ENCODE measurements at regions not wholly inside any gene's neighbourhood (a gene's known extent, or its start where the extent isn't known, plus 50 kb on each side); places are given as distances from the start of the nearest gene placed in this dataset.

GRCh38 chr14:100381395-100382105 is 58.4 kb downstream of the SLC25A47 start:
- in situ Hi-C loops (cut with MboI; ENCODE audit: low pct_unique_long_range_greater_than_20kb in 2 of 9, low sequenced_read_pairs in 9 of 9, unreplicated experiment in 9 of 9) = loop anchor here in 3 of 9 experiments (10.0 to 25.0 kb wide), 2 partner anchors 263 to 1256 kb away; no protein-coding TSS in a partner anchor
- Histone ChIP-seq H3K4me1 (replicated peaks in 1 of 2) (peaks cover 37 to 43% of the 10 kb centered on the region in 2 donors), H3K27ac (no peak overlapping the region), H3K4me3 (no peak overlapping the region)
- no peak for ATAC-seq (replicated peaks in 6 of 8)
- WGBS, 10 experiments = 29 to 84% (median 60%) methylated on average over 1 to 5 of the region's 11 CpGs; no CpG with 5 or more reads in 3 of the 10 experiments

GRCh38 chr14:100382106-100382455 is 58.9 kb downstream of the SLC25A47 start:
- in situ Hi-C loops (cut with MboI; ENCODE audit: low pct_unique_long_range_greater_than_20kb in 2 of 9, low sequenced_read_pairs in 9 of 9, unreplicated experiment in 9 of 9) = loop anchor here in 3 of 9 experiments (10.0 to 25.0 kb wide), 2 partner anchors 263 to 1255 kb away; no protein-coding TSS in a partner anchor
- no peak for ATAC-seq (replicated peaks in 6 of 8)
- H3K4me3 ChIP-seq = no peak overlapping the region
- peaks cover 35 to 42% of the 10 kb centered on the region in 2 donors for H3K4me1 ChIP-seq (replicated peaks in 1 of 2)
- no peak overlapping the region for H3K27ac ChIP-seq
- WGBS, 10 experiments = 100% methylated on average over 1 of the region's 7 CpGs; no CpG with 5 or more reads in 9 of the 10 experiments

GRCh38 chr14:100383727-100384158 is 60.6 kb downstream of the SLC25A47 start:
- Histone ChIP-seq H3K4me3 (no peak overlapping the region), H3K4me1 (replicated peaks in 1 of 2) (peaks cover 37 to 46% of the 10 kb centered on the region in 2 donors), H3K27ac (no peak overlapping the region)
- peak; percentile 57 to 89 (median 76) for ATAC-seq (replicated peaks in 6 of 8)
- WGBS, 10 experiments = 0 to 20% (median 6%) methylated on average over 1 to 4 of the region's 10 CpGs; no CpG with 5 or more reads in 6 of the 10 experiments
- in situ Hi-C loops (cut with MboI; ENCODE audit: low pct_unique_long_range_greater_than_20kb in 2 of 9, low sequenced_read_pairs in 9 of 9, unreplicated experiment in 9 of 9) = loop anchor here in 3 of 9 experiments (10.0 to 25.0 kb wide), 2 partner anchors 261 to 1254 kb away; no protein-coding TSS in a partner anchor

GRCh38 chr14:100384277-100384676 is 61.1 kb downstream of the SLC25A47 start:
- in situ Hi-C loops (cut with MboI; ENCODE audit: low pct_unique_long_range_greater_than_20kb in 2 of 9, low sequenced_read_pairs in 9 of 9, unreplicated experiment in 9 of 9) = loop anchor here in 3 of 9 experiments (10.0 to 25.0 kb wide), 2 partner anchors 261 to 1253 kb away; no protein-coding TSS in a partner anchor
- ATAC-seq (replicated peaks in 6 of 8) = no peak
- Histone ChIP-seq H3K4me3 (no peak overlapping the region), H3K4me1 (replicated peaks in 1 of 2) (peaks cover 38 to 52% of the 10 kb centered on the region in 2 donors), H3K27ac (no peak overlapping the region)
- WGBS, 10 experiments = 100% methylated on average over 2 to 4 of the region's 5 CpGs; no CpG with 5 or more reads in 8 of the 10 experiments

- Histone ChIP-seq H3K4me3 (no peak overlapping the region), H3K27ac (no peak overlapping the region), H3K4me1 (replicated peaks in 1 of 2) (peaks cover 39 to 60% of the 10 kb centered on the region in 2 donors)
- in situ Hi-C loops (cut with MboI; ENCODE audit: low pct_unique_long_range_greater_than_20kb in 2 of 9, low sequenced_read_pairs in 9 of 9, unreplicated experiment in 9 of 9) = loop anchor here in 3 of 9 experiments (10.0 to 25.0 kb wide), 2 partner anchors 260 to 1252 kb away; no protein-coding TSS in a partner anchor
- WGBS, 10 experiments = 46 to 76% (median 61%) methylated on average over 4 to 16 of the region's 16 CpGs
- ATAC-seq (replicated peaks in 6 of 8) = peak in 6 of 8 experiments; percentile 8 to 38 (median 23)
These were observed 62.0 kb downstream of the SLC25A47 start for GRCh38 chr14:100384819-100385813.

- in situ Hi-C loops (cut with MboI; ENCODE audit: low pct_unique_long_range_greater_than_20kb in 2 of 9, low sequenced_read_pairs in 9 of 9, unreplicated experiment in 9 of 9) = loop anchor here in 3 of 9 experiments (10.0 to 25.0 kb wide), 2 partner anchors 259 to 1251 kb away; no protein-coding TSS in a partner anchor
- ATAC-seq (replicated peaks in 6 of 8) = peak in 2 of 8 experiments; percentile 4 to 17
- 0 to 60% (median 27%) methylated on average over 1 to 2 of the region's 2 CpGs; no CpG with 5 or more reads in 1 of the 10 experiments for WGBS, 10 experiments
- Histone ChIP-seq H3K27ac (no peak overlapping the region), H3K4me3 (no peak overlapping the region), H3K4me1 (replicated peaks in 1 of 2) (peaks cover 49 to 69% of the 10 kb centered on the region in 2 donors)
These were observed 63.0 kb downstream of the SLC25A47 start for GRCh38 chr14:100386121-100386520.

- in situ Hi-C loops (cut with MboI; ENCODE audit: low pct_unique_long_range_greater_than_20kb in 2 of 9, low sequenced_read_pairs in 9 of 9, unreplicated experiment in 9 of 9) = loop anchor here in 3 of 9 experiments (10.0 to 25.0 kb wide), 2 partner anchors 258 to 1250 kb away; no protein-coding TSS in a partner anchor
- no peak overlapping the region for H3K4me3 ChIP-seq
- ATAC-seq (replicated peaks in 6 of 8) = no peak
- 83 to 100% methylated on average over 2 of the region's 2 CpGs; no CpG with 5 or more reads in 8 of the 10 experiments for WGBS, 10 experiments
- no peak overlapping the region for H3K27ac ChIP-seq
- H3K4me1 ChIP-seq (replicated peaks in 1 of 2) = peaks cover 54 to 69% of the 10 kb centered on the region in 2 donors
These were observed 63.7 kb downstream of the SLC25A47 start for GRCh38 chr14:100386846-100387245.

GRCh38 chr14:100387450-100387849 is 64.3 kb downstream of the SLC25A47 start:
- peaks cover 60 to 75% of the 10 kb centered on the region in 2 donors for H3K4me1 ChIP-seq (replicated peaks in 1 of 2)
- in situ Hi-C loops (cut with MboI; ENCODE audit: low pct_unique_long_range_greater_than_20kb in 2 of 9, low sequenced_read_pairs in 9 of 9, unreplicated experiment in 9 of 9) = loop anchor here in 3 of 9 experiments (10.0 to 25.0 kb wide), 2 partner anchors 257 to 1250 kb away; no protein-coding TSS in a partner anchor
- H3K4me3 ChIP-seq = no peak overlapping the region
- no peak for ATAC-seq (replicated peaks in 6 of 8)
- WGBS, 10 experiments = 73 to 100% (median 100%) methylated on average over 1 to 5 of the region's 6 CpGs; no CpG with 5 or more reads in 1 of the 10 experiments
- H3K27ac ChIP-seq = no peak overlapping the region

- ATAC-seq (replicated peaks in 6 of 8) = peak in 3 of 8 experiments; percentile 26 to 69 (median 29)
- Histone ChIP-seq H3K4me1 (replicated peaks in 1 of 2) (peaks cover 70 to 85% of the 10 kb centered on the region in 2 donors), H3K27ac (peak overlapping the region; percentile 29 to 48), H3K4me3 (no peak overlapping the region)
- 37 to 91% (median 73%) methylated on average over 2 to 16 of the region's 18 CpGs for WGBS, 10 experiments
- in situ Hi-C loops (cut with MboI; ENCODE audit: low pct_unique_long_range_greater_than_20kb in 2 of 9, low sequenced_read_pairs in 9 of 9, unreplicated experiment in 9 of 9) = loop anchor here in 3 of 9 experiments (10.0 to 25.0 kb wide), 2 partner anchors 256 to 1249 kb away; no protein-coding TSS in a partner anchor
These were observed 65.2 kb downstream of the SLC25A47 start for GRCh38 chr14:100388103-100389054.

GRCh38 chr14:100389497-100390104 is 66.5 kb downstream of the SLC25A47 start:
- ATAC-seq (replicated peaks in 6 of 8) = no peak
- H3K4me1 ChIP-seq (replicated peaks in 1 of 2) = peaks cover 72 to 92% of the 10 kb centered on the region in 2 donors
- H3K4me3 ChIP-seq = no peak overlapping the region
- H3K27ac ChIP-seq = peak overlapping the region in 1 of 2 donors; percentile 21
- 70 to 100% (median 84%) methylated on average over 4 to 8 of the region's 12 CpGs for WGBS, 10 experiments
- in situ Hi-C loops (cut with MboI; ENCODE audit: low pct_unique_long_range_greater_than_20kb in 2 of 9, low sequenced_read_pairs in 9 of 9, unreplicated experiment in 9 of 9) = loop anchor here in 3 of 9 experiments (10.0 to 25.0 kb wide), 2 partner anchors 255 to 1248 kb away; no protein-coding TSS in a partner anchor

- Histone ChIP-seq H3K27ac (peak overlapping the region in 1 of 2 donors; percentile 64), H3K4me3 (no peak overlapping the region), H3K4me1 (replicated peaks in 1 of 2) (peaks cover 63 to 78% of the 10 kb centered on the region in 2 donors)
- 65 to 100% (median 86%) methylated on average over 1 to 12 of the region's 15 CpGs for WGBS, 10 experiments
- in situ Hi-C loops (cut with MboI; ENCODE audit: low pct_unique_long_range_greater_than_20kb in 2 of 9, low sequenced_read_pairs in 9 of 9, unreplicated experiment in 9 of 9) = loop anchor here in 2 of 9 experiments (25.0 kb wide), 1 partner anchor 1246 kb away; no protein-coding TSS in a partner anchor
- ATAC-seq (replicated peaks in 6 of 8) = peak in 4 of 8 experiments; percentile 14 to 41 (median 37)
These were observed 68.0 kb downstream of the SLC25A47 start for GRCh38 chr14:100391173-100391572.

Measured in motor neuron (in vitro differentiated cells).